H9 (cell line): ENCODE measurements at regions not wholly inside any gene's neighbourhood (a gene's known extent, or its start where the extent isn't known, plus 50 kb on each side); places are given as distances from the start of the nearest gene placed in this dataset.

Experiments
- DNase-seq: peaks from one replicate; pipeline ENCODE4 v3.0.0-alpha.2; 2017
- H2AFZ ChIP-seq: one replicate; pipeline ENCODE4 v1.6.1; 2013; ENCODE audit warnings: mild to moderate bottlenecking, low read length, control low read depth, moderate library complexity
- H2AK5ac ChIP-seq: 2 replicates; pipeline ENCODE4 v1.6.1; 2013; ENCODE audit warnings: low read length, control low read depth, mixed read lengths; ENCODE audit not compliant: insufficient read length
- H2BK120ac ChIP-seq: one replicate; pipeline ENCODE4 v1.6.1; 2013; ENCODE audit warnings: low read depth, mild to moderate bottlenecking, low read length, control low read depth, inconsistent platforms; ENCODE audit not compliant: poor library complexity, severe bottlenecking
- H2BK12ac ChIP-seq: 2 replicates; pipeline ENCODE4 v1.6.1; 2013; ENCODE audit warnings: low read length, control low read depth, mixed read lengths, low read depth; ENCODE audit not compliant: insufficient read length
- H2BK15ac ChIP-seq: 2 replicates; pipeline ENCODE4 v1.6.1; 2013; ENCODE audit warnings: low read depth, low read length, control low read depth
- H2BK20ac ChIP-seq: one replicate; pipeline ENCODE4 v1.6.1; 2013; ENCODE audit warnings: low read depth, mild to moderate bottlenecking, low read length, control low read depth, inconsistent platforms; ENCODE audit not compliant: poor library complexity, severe bottlenecking
- H2BK5ac ChIP-seq: 2 replicates; pipeline ENCODE4 v1.6.1; 2013; ENCODE audit warnings: low read length, control low read depth, mixed read lengths; ENCODE audit not compliant: insufficient read length
- H3K14ac ChIP-seq: 2 replicates; pipeline ENCODE4 v1.6.1; 2013; ENCODE audit warnings: low read length, control low read depth; ENCODE audit not compliant: insufficient read depth
- H3K18ac ChIP-seq: 2 replicates; pipeline ENCODE4 v1.6.1; 2013; ENCODE audit warnings: low read depth, mild to moderate bottlenecking, mixed read lengths, low read length, control low read depth; ENCODE audit not compliant: insufficient read length
- H3K23ac ChIP-seq: 2 replicates; pipeline ENCODE4 v1.6.1; 2013; ENCODE audit warnings: low read length, control low read depth, mixed read lengths, low read depth; ENCODE audit not compliant: insufficient read length
- H3K23me2 ChIP-seq: 2 replicates; pipeline ENCODE4 v1.6.1; 2013; ENCODE audit warnings: low read depth, mild to moderate bottlenecking, mixed read lengths, low read length, control low read depth; ENCODE audit not compliant: insufficient read length, poor library complexity, severe bottlenecking
- H3K27ac ChIP-seq: 2 replicates; pipeline ENCODE4 v1.5.1; 2013; ENCODE audit warnings: low read length, control low read depth, mixed read lengths, low read depth; ENCODE audit not compliant: insufficient read length
- H3K27me3 ChIP-seq: 2 replicates; pipeline ENCODE4 v1.6.1; 2013; ENCODE audit warnings: low read length, control low read depth, inconsistent platforms; ENCODE audit not compliant: insufficient read depth
- H3K4ac ChIP-seq: 2 replicates; pipeline ENCODE4 v1.6.1; 2013; ENCODE audit warnings: low read depth, mild to moderate bottlenecking, control low read depth, inconsistent platforms, low read length, moderate library complexity
- H3K4me1 ChIP-seq: 2 replicates; pipeline ENCODE4 v1.6.1; 2013; ENCODE audit warnings: low read length, control low read depth, inconsistent platforms; ENCODE audit not compliant: insufficient read depth
- H3K4me2 ChIP-seq: 2 replicates; pipeline ENCODE4 v1.6.1; 2013; ENCODE audit warnings: low read length, control low read depth, mixed read lengths; ENCODE audit not compliant: insufficient read length, insufficient read depth
- H3K56ac ChIP-seq: 2 replicates; pipeline ENCODE4 v1.6.1; 2013; ENCODE audit warnings: low read depth, mild to moderate bottlenecking, mixed read lengths, low read length, control low read depth; ENCODE audit not compliant: insufficient read length
- H3K79me1 ChIP-seq: 2 replicates; pipeline ENCODE4 v1.6.1; 2013; ENCODE audit warnings: low read depth, mild to moderate bottlenecking, moderate library complexity, low read length, control low read depth, inconsistent platforms; ENCODE audit not compliant: insufficient read depth, poor library complexity, severe bottlenecking
- H3K79me2 ChIP-seq: 2 replicates; pipeline ENCODE4 v1.6.1; 2013; ENCODE audit warnings: low read length, control low read depth, inconsistent platforms; ENCODE audit not compliant: insufficient read depth
- H3K9ac ChIP-seq: 2 replicates; pipeline ENCODE4 v1.6.1; 2013; ENCODE audit warnings: low read length, control low read depth, mixed read lengths; ENCODE audit not compliant: insufficient read length; ENCODE audit errors: extremely low read depth
- H3K9me3 ChIP-seq: one replicate; pipeline ENCODE4 v1.6.1; 2013; ENCODE audit warnings: low read depth, low read length, inconsistent platforms; ENCODE audit not compliant: control insufficient read depth
- H3T11ph ChIP-seq: one replicate; pipeline ENCODE4 v1.6.1; 2013; ENCODE audit warnings: mild to moderate bottlenecking, low read length, control low read depth, inconsistent platforms
- H4K20me1 ChIP-seq: one replicate; pipeline ENCODE4 v1.6.1; 2013; ENCODE audit not compliant: control insufficient read depth, insufficient read length, insufficient read depth
- H4K5ac ChIP-seq: 2 replicates; pipeline ENCODE4 v1.6.1; 2013; ENCODE audit warnings: low read depth, mild to moderate bottlenecking, mixed read lengths, low read length, control low read depth; ENCODE audit not compliant: insufficient read length
- H4K8ac ChIP-seq: replicated peaks from 2 replicates; pipeline ENCODE4 v1.6.1; 2013; ENCODE audit warnings: low read length, control low read depth, mixed read lengths, low read depth; ENCODE audit not compliant: insufficient read length
- H4K91ac ChIP-seq: 2 replicates; pipeline ENCODE4 v1.6.1; 2013; ENCODE audit warnings: low read depth, mild to moderate bottlenecking, moderate library complexity, mixed read lengths, low read length, control low read depth; ENCODE audit not compliant: insufficient read length
- H3K27ac Mint-ChIP-seq, 3 experiments: 2 replicates in 2 of 3; 3 replicates in 1 of 3; pipeline ENCODE4 v1.8.0; 2020 to 2021; ENCODE audit warnings: mixed read lengths in 3 of 3, mild to moderate bottlenecking in 1 of 3, moderate library complexity in 1 of 3
- H3K27me3 Mint-ChIP-seq: 2 replicates; pipeline ENCODE4 v1.8.0; 2021; ENCODE audit warnings: low read depth, mild to moderate bottlenecking, moderate library complexity, mixed read lengths
- H3K36me3 Mint-ChIP-seq, 3 experiments: 2 replicates in 2 of 3; 3 replicates in 1 of 3; pipeline ENCODE4 v1.8.0; 2020 to 2021; ENCODE audit warnings: low read depth in 3 of 3, mixed read lengths in 3 of 3; ENCODE audit not compliant: insufficient read depth in 1 of 3
- H3K4me1 Mint-ChIP-seq, 2 experiments: 2 replicates each; pipeline ENCODE4 v1.8.0; 2020; ENCODE audit warnings: mixed read lengths in 2 of 2
- H3K4me3 Mint-ChIP-seq, 2 experiments: 2 replicates in 1 of 2; 3 replicates in 1 of 2; pipeline ENCODE4 v1.8.0; 2020 to 2021; ENCODE audit warnings: mild to moderate bottlenecking in 2 of 2, mixed read lengths in 2 of 2, moderate library complexity in 1 of 2
- H3K9me3 Mint-ChIP-seq, 2 experiments: 2 replicates in 1 of 2; 3 replicates in 1 of 2; pipeline ENCODE4 v1.8.0; 2020; ENCODE audit warnings: mild to moderate bottlenecking in 2 of 2, mixed read lengths in 2 of 2, moderate library complexity in 1 of 2
- WGBS: extraction: QIAGEN DNeasy Blood & Tissue Kit; methylation state at CpG from one replicate; pipeline ENCODE4 v1.1.7; 2013; ENCODE audit warnings: missing lambda C conversion rate, low lambda C conversion rate, mixed read lengths; ENCODE audit not compliant: insufficient read length; ENCODE audit errors: extremely low coverage; 5-methylcytosine and 5-hydroxymethylcytosine counted together
- TF ChIP-seq, protein P1 (sequence below): fragments of 200-600 bp; sonication (generic); conservative IDR thresholded peaks from 3 replicates; pipeline ENCODE4 v1.8.0; 2021; ENCODE audit warnings: antibody characterized with exemption, mild to moderate bottlenecking

GRCh38 chr3:59257506-59257905, 207.7 kb upstream of the CFAP20DC start:
- TF ChIP-seq, protein P1, sequence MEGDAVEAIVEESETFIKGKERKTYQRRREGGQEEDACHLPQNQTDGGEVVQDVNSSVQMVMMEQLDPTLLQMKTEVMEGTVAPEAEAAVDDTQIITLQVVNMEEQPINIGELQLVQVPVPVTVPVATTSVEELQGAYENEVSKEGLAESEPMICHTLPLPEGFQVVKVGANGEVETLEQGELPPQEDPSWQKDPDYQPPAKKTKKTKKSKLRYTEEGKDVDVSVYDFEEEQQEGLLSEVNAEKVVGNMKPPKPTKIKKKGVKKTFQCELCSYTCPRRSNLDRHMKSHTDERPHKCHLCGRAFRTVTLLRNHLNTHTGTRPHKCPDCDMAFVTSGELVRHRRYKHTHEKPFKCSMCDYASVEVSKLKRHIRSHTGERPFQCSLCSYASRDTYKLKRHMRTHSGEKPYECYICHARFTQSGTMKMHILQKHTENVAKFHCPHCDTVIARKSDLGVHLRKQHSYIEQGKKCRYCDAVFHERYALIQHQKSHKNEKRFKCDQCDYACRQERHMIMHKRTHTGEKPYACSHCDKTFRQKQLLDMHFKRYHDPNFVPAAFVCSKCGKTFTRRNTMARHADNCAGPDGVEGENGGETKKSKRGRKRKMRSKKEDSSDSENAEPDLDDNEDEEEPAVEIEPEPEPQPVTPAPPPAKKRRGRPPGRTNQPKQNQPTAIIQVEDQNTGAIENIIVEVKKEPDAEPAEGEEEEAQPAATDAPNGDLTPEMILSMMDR = no peak
- Histone ChIP-seq H3K79me2 (no peaks in the 10 kb centered on the region), H3K56ac (no peak overlapping the region), H2AK5ac (no peak overlapping the region), H4K20me1 (no peaks in the 10 kb centered on the region), H3K9ac (no peak overlapping the region), H3K27ac (no peak overlapping the region), H2BK20ac (no peak overlapping the region), H3K9me3 (no peaks in the 10 kb centered on the region), H3K4me1 (no peaks in the 10 kb centered on the region), H2BK120ac (no peak overlapping the region), H4K91ac (no peak overlapping the region), H2BK5ac (no peak overlapping the region), H2BK12ac (no peak overlapping the region), H3K23ac (no peak overlapping the region), H4K8ac (no peak overlapping the region), H3K79me1 (no peaks in the 10 kb centered on the region), H3K27me3 (no peaks in the 10 kb centered on the region), H2AFZ (no peak overlapping the region), H3K4ac (no peak overlapping the region), H4K5ac (no peak overlapping the region), H3K4me2 (no peak overlapping the region), H3K18ac (no peak overlapping the region), H3K14ac (no peak overlapping the region), H3K23me2 (no peaks in the 10 kb centered on the region), H3T11ph (no peak overlapping the region), H2BK15ac (no peak overlapping the region)
- no CpG with 5 or more reads among the region's 3 CpGs for WGBS
- no peak for DNase-seq
- peaks cover 2% of the 10 kb centered on the region; the same call in 1 of the 2 replicates for H3K27me3 Mint-ChIP-seq
- no peaks in the 10 kb centered on the region for H3K36me3 Mint-ChIP-seq
- no peak overlapping the region for H3K4me3 Mint-ChIP-seq
- peaks cover 0 to 5% of the 10 kb centered on the region in 2 experiments; a peak in 2 of 4 replicates for H3K4me1 Mint-ChIP-seq
- H3K9me3 Mint-ChIP-seq = no peaks in the 10 kb centered on the region
- no peak overlapping the region for H3K27ac Mint-ChIP-seq
